ENCODE measurements at regions not wholly inside any gene's neighbourhood (a gene's known extent, or its start where the extent isn't known, plus 50 kb on each side); places are given as distances from the start of the nearest gene placed in this dataset.

- Histone ChIP-seq H3K4me3 (ENCODE audit: insufficient read length, low read depth) (no peak overlapping the region), H3K9me3 (ENCODE audit: insufficient read depth, low read length) (no peaks in the 10 kb centered on the region), H3K36me3 (ENCODE audit: insufficient read depth, insufficient read length, low read length) (no peaks in the 10 kb centered on the region), H3K27me3 (ENCODE audit: insufficient read depth, insufficient read length) (no peaks in the 10 kb centered on the region), H3K9ac (ENCODE audit: insufficient read length, low read depth) (no peak overlapping the region), H3K4me1 (ENCODE audit: insufficient read depth, insufficient read length) (no peaks in the 10 kb centered on the region)
- TF ChIP-seq YY1 (IDR thresholded peaks at IDR 0.05; ENCODE audit: insufficient read depth, insufficient read length) (no peak), ZNF274 (IDR thresholded peaks at IDR 0.05; ENCODE audit: low read depth, low read length) (no peak), SUZ12 (IDR thresholded peaks at IDR 0.05; ENCODE audit: extremely low read depth, insufficient read depth, insufficient read length) (no peak)
- DNase-seq (ENCODE audit: low read depth, low spot score): no peak
Observed at GRCh38 chr14:98077176-98077575, 1194.8 kb downstream of the BCL11B start.

GRCh38 chr14:98082833-98083232 lies 1189.2 kb downstream of the BCL11B start:
- TF ChIP-seq SUZ12 (IDR thresholded peaks at IDR 0.05; ENCODE audit: extremely low read depth, insufficient read depth, insufficient read length) (no peak), ZNF274 (IDR thresholded peaks at IDR 0.05; ENCODE audit: low read depth, low read length) (no peak), YY1 (IDR thresholded peaks at IDR 0.05; ENCODE audit: insufficient read depth, insufficient read length) (no peak)
- Histone ChIP-seq H3K27me3 (ENCODE audit: insufficient read depth, insufficient read length) (no peaks in the 10 kb centered on the region), H3K9ac (ENCODE audit: insufficient read length, low read depth) (no peak overlapping the region), H3K36me3 (ENCODE audit: insufficient read depth, insufficient read length, low read length) (no peaks in the 10 kb centered on the region), H3K4me3 (ENCODE audit: insufficient read length, low read depth) (no peak overlapping the region), H3K4me1 (ENCODE audit: insufficient read depth, insufficient read length) (no peaks in the 10 kb centered on the region), H3K9me3 (ENCODE audit: insufficient read depth, low read length) (no peaks in the 10 kb centered on the region; the same call in 1 of the 2 replicates)
- DNase-seq (ENCODE audit: low read depth, low spot score): peak; percentile 6

DNA sequence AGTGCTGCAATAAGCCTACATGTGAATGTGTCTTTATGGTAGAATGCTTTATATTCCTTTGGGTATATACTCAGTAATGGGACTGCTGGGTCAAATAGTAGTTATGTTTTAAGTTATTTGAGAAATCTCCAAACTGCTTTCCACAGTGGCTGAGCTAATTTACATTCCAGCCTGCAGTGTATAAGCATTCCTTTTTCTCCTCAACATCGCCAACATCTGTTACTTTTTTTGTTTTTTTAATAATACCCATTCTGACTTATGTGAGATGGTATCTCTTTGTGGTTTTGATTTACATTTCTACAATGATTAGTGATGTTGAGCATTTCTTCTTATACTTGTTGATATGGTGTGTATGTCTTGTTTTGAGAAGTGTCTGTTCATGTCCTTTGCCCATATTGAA lies 1186.2 kb downstream of the BCL11B start:
- no peaks in the 10 kb centered on the region for H3K4me1 ChIP-seq (ENCODE audit: insufficient read depth, insufficient read length)
- no peaks in the 10 kb centered on the region for H3K27me3 ChIP-seq (ENCODE audit: insufficient read depth, insufficient read length)
- no peak for TF ChIP-seq YY1 (IDR thresholded peaks at IDR 0.05; ENCODE audit: insufficient read depth, insufficient read length)
- TF ChIP-seq ZNF274 (IDR thresholded peaks at IDR 0.05; ENCODE audit: low read depth, low read length): no peak
- TF ChIP-seq SUZ12 (IDR thresholded peaks at IDR 0.05; ENCODE audit: extremely low read depth, insufficient read depth, insufficient read length): no peak
- no peak for DNase-seq (ENCODE audit: low read depth, low spot score)
- H3K9me3 ChIP-seq (ENCODE audit: insufficient read depth, low read length): no peaks in the 10 kb centered on the region; the same call in 1 of the 2 replicates
- H3K9ac ChIP-seq (ENCODE audit: insufficient read length, low read depth): no peak overlapping the region
- no peaks in the 10 kb centered on the region for H3K36me3 ChIP-seq (ENCODE audit: insufficient read depth, insufficient read length, low read length)
- no peak overlapping the region for H3K4me3 ChIP-seq (ENCODE audit: insufficient read length, low read depth)

- H3K4me3 ChIP-seq (ENCODE audit: insufficient read length, low read depth): no peak overlapping the region
- H3K27me3 ChIP-seq (ENCODE audit: insufficient read depth, insufficient read length): no peaks in the 10 kb centered on the region
- H3K4me1 ChIP-seq (ENCODE audit: insufficient read depth, insufficient read length): no peaks in the 10 kb centered on the region
- H3K9ac ChIP-seq (ENCODE audit: insufficient read length, low read depth): no peak overlapping the region
- TF ChIP-seq SUZ12 (IDR thresholded peaks at IDR 0.05; ENCODE audit: extremely low read depth, insufficient read depth, insufficient read length) (no peak), YY1 (IDR thresholded peaks at IDR 0.05; ENCODE audit: insufficient read depth, insufficient read length) (no peak), ZNF274 (IDR thresholded peaks at IDR 0.05; ENCODE audit: low read depth, low read length) (no peak)
- no peak for DNase-seq (ENCODE audit: low read depth, low spot score)
- H3K36me3 ChIP-seq (ENCODE audit: insufficient read depth, insufficient read length, low read length): no peaks in the 10 kb centered on the region
- H3K9me3 ChIP-seq (ENCODE audit: insufficient read depth, low read length): no peaks in the 10 kb centered on the region
Observed at GRCh38 chr14:98093111-98093510, 1178.9 kb downstream of the BCL11B start.

DNA sequence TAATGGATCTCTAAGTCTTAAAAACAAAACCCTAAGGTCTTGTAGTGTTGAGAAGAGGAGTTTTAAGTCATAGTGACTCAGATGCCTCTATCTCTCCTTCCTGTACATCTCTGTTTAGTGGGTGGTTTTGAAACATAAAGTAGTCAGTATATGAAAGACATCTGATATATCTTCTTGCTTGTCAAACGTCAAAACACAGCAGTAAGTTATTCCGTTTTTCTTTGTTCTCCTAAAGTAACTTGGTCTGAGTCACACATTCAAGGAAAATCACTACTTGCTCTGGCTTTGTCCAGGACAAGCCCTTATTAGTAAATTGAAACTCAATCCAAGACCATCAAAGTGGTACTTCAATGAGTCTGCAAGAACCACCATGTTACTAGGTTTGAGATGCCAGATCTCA lies 1172.5 kb downstream of the BCL11B start:
- Histone ChIP-seq H3K4me3 (ENCODE audit: insufficient read length, low read depth) (no peak overlapping the region), H3K4me1 (ENCODE audit: insufficient read depth, insufficient read length) (no peaks in the 10 kb centered on the region), H3K9me3 (ENCODE audit: insufficient read depth, low read length) (no peaks in the 10 kb centered on the region), H3K27me3 (ENCODE audit: insufficient read depth, insufficient read length) (no peaks in the 10 kb centered on the region), H3K9ac (ENCODE audit: insufficient read length, low read depth) (no peak overlapping the region), H3K36me3 (ENCODE audit: insufficient read depth, insufficient read length, low read length) (no peaks in the 10 kb centered on the region)
- no peak for DNase-seq (ENCODE audit: low read depth, low spot score)
- TF ChIP-seq SUZ12 (IDR thresholded peaks at IDR 0.05; ENCODE audit: extremely low read depth, insufficient read depth, insufficient read length) (no peak), ZNF274 (IDR thresholded peaks at IDR 0.05; ENCODE audit: low read depth, low read length) (no peak), YY1 (IDR thresholded peaks at IDR 0.05; ENCODE audit: insufficient read depth, insufficient read length) (no peak)

- H3K36me3 ChIP-seq (ENCODE audit: insufficient read depth, insufficient read length, low read length): no peaks in the 10 kb centered on the region
- H3K9me3 ChIP-seq (ENCODE audit: insufficient read depth, low read length): no peaks in the 10 kb centered on the region
- DNase-seq (ENCODE audit: low read depth, low spot score): no peak
- TF ChIP-seq YY1 (IDR thresholded peaks at IDR 0.05; ENCODE audit: insufficient read depth, insufficient read length): no peak
- TF ChIP-seq SUZ12 (IDR thresholded peaks at IDR 0.05; ENCODE audit: extremely low read depth, insufficient read depth, insufficient read length): no peak
- TF ChIP-seq ZNF274 (IDR thresholded peaks at IDR 0.05; ENCODE audit: low read depth, low read length): no peak
- H3K4me3 ChIP-seq (ENCODE audit: insufficient read length, low read depth): no peak overlapping the region
- no peaks in the 10 kb centered on the region for H3K4me1 ChIP-seq (ENCODE audit: insufficient read depth, insufficient read length)
- H3K9ac ChIP-seq (ENCODE audit: insufficient read length, low read depth): no peak overlapping the region
- H3K27me3 ChIP-seq (ENCODE audit: insufficient read depth, insufficient read length): no peaks in the 10 kb centered on the region
Observed at GRCh38 chr14:98101323-98101722, 1170.7 kb downstream of the BCL11B start.

DNA sequence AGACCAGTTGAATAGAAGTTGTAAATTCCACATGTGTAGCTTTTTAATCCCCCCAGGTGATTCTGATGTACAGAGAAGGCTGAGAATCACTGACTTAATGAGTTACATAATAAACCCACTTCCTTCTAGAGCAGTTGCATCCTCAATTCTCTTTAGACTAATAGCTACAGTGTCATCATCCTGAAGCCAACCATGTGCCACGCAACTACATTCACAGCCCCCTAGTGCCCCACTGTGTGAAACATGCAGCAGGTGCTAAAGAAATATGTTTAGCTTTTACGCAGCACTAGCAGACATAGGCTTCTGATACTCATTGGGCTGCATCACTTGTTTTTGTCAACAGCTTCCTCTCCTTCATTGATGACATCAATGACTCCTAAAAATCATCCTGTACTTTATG lies 1168.3 kb downstream of the BCL11B start:
- no peaks in the 10 kb centered on the region for H3K27me3 ChIP-seq (ENCODE audit: insufficient read depth, insufficient read length)
- TF ChIP-seq SUZ12 (IDR thresholded peaks at IDR 0.05; ENCODE audit: extremely low read depth, insufficient read depth, insufficient read length): no peak
- no peak for TF ChIP-seq YY1 (IDR thresholded peaks at IDR 0.05; ENCODE audit: insufficient read depth, insufficient read length)
- TF ChIP-seq ZNF274 (IDR thresholded peaks at IDR 0.05; ENCODE audit: low read depth, low read length): no peak
- H3K4me3 ChIP-seq (ENCODE audit: insufficient read length, low read depth): no peak overlapping the region
- no peak for DNase-seq (ENCODE audit: low read depth, low spot score)
- no peaks in the 10 kb centered on the region for H3K9me3 ChIP-seq (ENCODE audit: insufficient read depth, low read length)
- H3K36me3 ChIP-seq (ENCODE audit: insufficient read depth, insufficient read length, low read length): no peaks in the 10 kb centered on the region
- H3K9ac ChIP-seq (ENCODE audit: insufficient read length, low read depth): no peak overlapping the region
- H3K4me1 ChIP-seq (ENCODE audit: insufficient read depth, insufficient read length): no peaks in the 10 kb centered on the region
